Activated naive CD8-positive, alpha-beta T cell treated with anti-CD3 and anti-CD28 coated beads for 36 hours (primary cell): ENCODE measurements at regions not wholly inside any gene's neighbourhood (a gene's known extent, or its start where the extent isn't known, plus 50 kb on each side); places are given as distances from the start of the nearest gene placed in this dataset.

ENCODE experiments used
- DNase-seq: peaks from one replicate; pipeline ENCODE4 v3.0.0; 2021
- H3K27ac Mint-ChIP-seq: one replicate; pipeline ENCODE4 v1.8.0; 2022; ENCODE audit warnings: mild to moderate bottlenecking, moderate library complexity, mixed read lengths
- H3K27me3 Mint-ChIP-seq: one replicate; pipeline ENCODE4 v1.8.0; 2022; ENCODE audit warnings: mild to moderate bottlenecking, mixed read lengths
- H3K36me3 Mint-ChIP-seq: one replicate; pipeline ENCODE4 v1.8.0; 2021; ENCODE audit warnings: mild to moderate bottlenecking, mixed read lengths
- H3K4me1 Mint-ChIP-seq: one replicate; pipeline ENCODE4 v1.8.0; 2021; ENCODE audit warnings: mixed read lengths
- H3K4me3 Mint-ChIP-seq: one replicate; pipeline ENCODE4 v1.8.0; 2022; ENCODE audit warnings: mild to moderate bottlenecking, moderate library complexity, mixed read lengths
- H3K9me3 Mint-ChIP-seq: one replicate; pipeline ENCODE4 v1.8.0; 2022; ENCODE audit warnings: mixed read lengths

DNA sequence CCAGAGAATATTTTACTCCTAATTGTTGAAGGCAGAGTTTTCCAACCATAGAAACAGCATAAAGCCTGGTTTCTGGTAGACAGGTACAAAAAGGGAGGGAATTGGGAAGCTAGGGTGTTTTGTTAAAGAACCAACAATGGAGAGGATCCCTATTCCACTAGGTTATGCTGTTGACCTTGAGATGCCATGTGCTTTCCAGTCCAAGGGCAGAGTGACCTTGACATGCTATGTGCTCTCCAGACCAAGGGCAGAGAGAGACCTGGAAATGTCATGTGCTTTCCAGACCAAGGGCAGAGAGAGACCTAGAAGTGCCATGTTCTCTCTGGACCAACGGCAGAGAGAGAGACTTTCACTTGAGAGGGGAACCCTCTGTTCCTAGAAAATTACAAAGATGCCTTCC, 1043.8 kb upstream of the FBXO33 start:
- no peaks in the 10 kb centered on the region for H3K4me1 Mint-ChIP-seq
- no peak for DNase-seq
- H3K27ac Mint-ChIP-seq: no peak overlapping the region
- H3K9me3 Mint-ChIP-seq: peaks cover 17% of the 10 kb centered on the region
- peaks cover 3% of the 10 kb centered on the region for H3K36me3 Mint-ChIP-seq
- no peaks in the 10 kb centered on the region for H3K27me3 Mint-ChIP-seq
- H3K4me3 Mint-ChIP-seq: no peak overlapping the region

DNA sequence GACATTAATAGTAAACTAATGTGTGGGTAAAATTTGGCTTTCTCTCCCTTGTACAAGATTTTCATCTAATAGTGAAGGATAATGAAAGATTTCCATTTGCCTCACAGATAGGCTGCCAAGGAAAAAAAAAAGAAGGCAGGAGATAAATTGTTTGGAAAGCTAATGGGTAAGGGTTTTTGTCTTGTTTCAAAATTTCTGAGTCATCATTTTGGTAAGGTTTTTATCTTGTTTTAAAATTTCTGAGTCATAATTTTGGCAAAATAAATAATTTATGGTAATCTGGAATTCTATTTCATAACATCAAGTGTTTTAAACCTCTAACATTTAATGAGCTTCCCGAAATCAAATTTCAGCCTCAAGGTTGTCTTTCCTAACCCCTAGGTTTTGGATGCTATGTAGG, 1035.7 kb upstream of the FBXO33 start:
- H3K36me3 Mint-ChIP-seq: no peaks in the 10 kb centered on the region
- no peak for DNase-seq
- H3K27me3 Mint-ChIP-seq: no peaks in the 10 kb centered on the region
- H3K4me3 Mint-ChIP-seq: no peak overlapping the region
- peaks cover 16% of the 10 kb centered on the region for H3K9me3 Mint-ChIP-seq
- no peak overlapping the region for H3K27ac Mint-ChIP-seq
- H3K4me1 Mint-ChIP-seq: no peaks in the 10 kb centered on the region

DNA sequence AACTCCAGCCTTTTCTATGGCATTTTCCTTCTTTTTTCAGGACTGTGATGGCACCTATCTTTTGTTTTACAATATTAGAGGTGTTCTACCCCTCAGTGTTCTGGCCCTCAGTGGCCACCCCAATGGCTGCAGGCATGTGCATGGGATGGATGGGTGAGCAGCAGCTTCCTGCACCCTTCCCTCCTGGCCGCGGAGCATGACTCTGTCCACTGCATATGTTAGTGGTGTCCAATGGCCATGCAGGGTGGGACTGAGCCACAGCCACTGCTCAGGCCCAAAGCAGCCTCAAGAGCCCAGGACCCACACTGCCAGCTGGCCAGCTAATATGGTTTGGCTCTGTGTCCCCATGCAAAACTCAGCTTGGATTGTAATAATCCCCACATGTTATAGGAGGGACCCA, 1032.3 kb upstream of the FBXO33 start:
- Mint-ChIP-seq H3K9me3 (peaks cover 10% of the 10 kb centered on the region), H3K4me1 (no peaks in the 10 kb centered on the region), H3K27ac (no peak overlapping the region), H3K27me3 (no peaks in the 10 kb centered on the region), H3K36me3 (no peaks in the 10 kb centered on the region), H3K4me3 (no peak overlapping the region)
- no peak for DNase-seq

DNA sequence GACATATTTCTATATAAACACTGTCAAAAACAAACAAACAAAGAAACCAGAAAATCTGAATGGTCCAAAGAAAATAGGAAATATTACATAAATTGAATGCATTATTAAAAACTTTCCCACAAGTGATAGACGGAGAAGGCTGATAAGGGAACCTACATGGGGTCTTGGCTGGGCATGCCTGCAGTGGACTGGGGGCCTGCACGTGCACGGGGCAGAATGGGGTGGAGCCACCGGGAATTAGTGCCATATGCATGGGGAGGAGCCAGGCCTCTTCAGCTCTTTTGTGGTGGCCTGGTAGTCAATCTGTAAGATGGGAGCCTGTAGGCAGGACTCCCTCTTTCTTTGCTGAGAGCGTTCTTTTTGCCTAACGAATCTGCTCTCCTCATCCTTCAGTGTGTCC, 1031.7 kb upstream of the FBXO33 start:
- Mint-ChIP-seq H3K36me3 (no peaks in the 10 kb centered on the region), H3K27ac (no peak overlapping the region), H3K27me3 (no peaks in the 10 kb centered on the region), H3K4me1 (no peaks in the 10 kb centered on the region), H3K4me3 (no peak overlapping the region), H3K9me3 (peaks cover 7% of the 10 kb centered on the region)
- no peak for DNase-seq

DNA sequence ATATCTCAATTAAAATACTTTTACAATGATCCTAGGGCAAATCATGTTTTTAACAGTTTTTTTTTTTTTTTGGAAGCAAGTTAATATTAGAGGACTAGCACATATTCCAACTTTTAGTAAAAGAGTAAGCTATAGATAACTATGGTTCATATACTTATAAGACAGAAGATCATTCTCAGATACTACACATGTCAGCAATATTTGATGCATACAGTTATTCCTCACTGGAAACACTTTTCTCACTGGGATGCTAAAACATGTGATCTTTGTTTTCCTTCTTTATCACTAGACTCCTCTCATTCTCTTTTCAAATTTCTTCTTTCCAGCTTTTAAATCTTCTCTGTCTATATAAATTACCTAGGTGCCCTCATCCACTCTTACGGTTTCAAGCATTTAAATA, 1020.4 kb upstream of the FBXO33 start:
- Mint-ChIP-seq H3K27me3 (no peaks in the 10 kb centered on the region), H3K36me3 (no peaks in the 10 kb centered on the region), H3K4me1 (no peaks in the 10 kb centered on the region), H3K27ac (no peak overlapping the region), H3K9me3 (peaks cover 2% of the 10 kb centered on the region), H3K4me3 (no peak overlapping the region)
- DNase-seq: no peak

DNA sequence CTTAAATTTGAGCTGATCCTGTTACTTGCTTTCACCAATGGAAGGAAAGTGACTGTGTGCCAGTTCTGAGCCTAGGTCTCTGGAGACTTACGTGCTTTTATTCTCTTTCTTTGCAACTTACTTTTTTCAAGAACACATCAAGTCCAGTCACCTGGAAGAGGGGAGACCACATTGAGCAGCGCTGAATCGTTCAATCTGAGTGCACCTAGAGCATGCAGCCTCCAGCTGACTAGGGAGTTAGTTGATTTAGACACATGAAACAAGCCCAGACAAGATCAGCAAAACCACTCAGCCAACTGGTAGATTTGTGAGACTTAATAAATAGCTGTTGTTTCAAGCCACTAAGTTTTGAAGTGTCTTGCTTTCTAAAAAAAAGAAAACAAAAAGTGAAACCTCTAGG, 1014.8 kb upstream of the FBXO33 start:
- DNase-seq: no peak
- no peaks in the 10 kb centered on the region for H3K36me3 Mint-ChIP-seq
- no peaks in the 10 kb centered on the region for H3K9me3 Mint-ChIP-seq
- no peaks in the 10 kb centered on the region for H3K4me1 Mint-ChIP-seq
- no peaks in the 10 kb centered on the region for H3K27me3 Mint-ChIP-seq
- H3K27ac Mint-ChIP-seq: no peak overlapping the region
- H3K4me3 Mint-ChIP-seq: no peak overlapping the region

DNA sequence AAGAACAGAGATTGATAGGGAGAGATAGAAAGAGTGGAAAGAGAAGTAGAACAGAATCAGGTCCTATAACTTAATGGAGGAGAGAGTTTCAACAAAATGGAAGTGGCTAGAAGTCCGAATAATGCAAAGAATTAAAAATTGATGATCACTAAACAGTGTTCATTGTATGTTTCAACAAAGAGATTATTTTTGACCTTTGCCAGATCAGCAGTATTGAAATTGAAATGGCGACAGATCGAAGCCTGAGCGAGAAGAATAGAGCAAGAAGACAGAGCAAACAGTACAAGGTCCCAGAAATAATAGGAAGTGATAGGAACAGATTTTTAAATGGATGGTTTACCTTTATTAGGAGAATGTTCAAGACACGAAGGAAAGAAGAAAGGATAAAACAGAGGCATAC, 1012.8 kb upstream of the FBXO33 start:
- Mint-ChIP-seq H3K9me3 (no peaks in the 10 kb centered on the region), H3K4me1 (no peaks in the 10 kb centered on the region), H3K36me3 (no peaks in the 10 kb centered on the region), H3K4me3 (no peak overlapping the region), H3K27ac (no peak overlapping the region), H3K27me3 (no peaks in the 10 kb centered on the region)
- DNase-seq: no peak

DNA sequence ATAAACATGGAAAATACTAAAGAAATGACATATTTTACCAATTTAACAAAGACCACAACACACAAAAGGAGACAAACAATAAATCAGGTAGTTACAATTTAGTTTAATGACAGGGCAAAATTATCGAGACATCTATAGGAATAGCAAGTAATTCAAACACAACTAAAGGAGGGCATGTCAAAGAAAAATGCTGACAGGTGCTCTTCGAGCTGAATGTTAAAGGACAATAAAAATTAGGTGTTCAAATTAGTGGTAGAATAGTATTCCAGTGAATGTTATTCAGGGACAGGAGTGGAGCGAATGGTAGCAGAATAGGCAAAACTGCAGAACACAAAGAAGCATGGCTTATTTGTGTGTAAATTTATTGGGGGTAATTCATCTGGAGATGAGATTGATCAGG, 1004.3 kb upstream of the FBXO33 start:
- H3K27ac Mint-ChIP-seq: no peak overlapping the region

DNA sequence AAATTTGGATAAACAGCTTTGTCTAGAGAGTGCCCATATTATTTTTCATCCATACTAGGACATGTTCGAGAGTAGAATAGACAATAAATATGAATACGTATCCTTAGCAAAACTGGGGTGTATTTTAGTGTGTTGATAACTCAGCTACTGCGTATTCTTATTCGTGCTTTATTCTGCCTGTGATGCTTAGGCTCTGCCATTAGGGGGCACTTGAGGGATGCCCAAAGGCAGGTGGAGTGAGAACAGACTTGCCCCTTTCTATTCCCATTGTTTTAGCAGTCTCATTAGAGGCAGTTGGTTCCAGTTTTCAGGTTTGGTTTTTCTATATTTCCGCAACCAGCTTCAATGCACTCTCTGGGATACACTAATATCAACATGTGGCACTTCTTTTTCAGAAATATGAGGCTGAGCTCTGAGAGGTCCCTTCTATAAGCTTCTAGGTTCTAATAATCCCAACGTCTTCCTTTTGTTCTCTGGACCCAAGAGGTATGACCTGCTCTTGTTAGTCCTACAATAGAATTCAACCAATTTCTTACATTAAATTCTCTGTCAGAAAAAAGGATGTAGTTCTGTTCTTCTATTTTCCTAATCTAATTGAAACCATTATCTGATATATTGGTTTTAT, 985.7 kb upstream of the FBXO33 start:
- Mint-ChIP-seq H3K27ac (no peak overlapping the region), H3K9me3 (peaks cover 1% of the 10 kb centered on the region), H3K4me1 (no peaks in the 10 kb centered on the region), H3K36me3 (no peaks in the 10 kb centered on the region), H3K27me3 (no peaks in the 10 kb centered on the region), H3K4me3 (no peak overlapping the region)
- DNase-seq: peak; percentile 2

More for the DNA sequence above, 1004.3 kb upstream of the FBXO33 start:
- Mint-ChIP-seq H3K4me3 (no peak overlapping the region), H3K27me3 (no peaks in the 10 kb centered on the region), H3K4me1 (no peaks in the 10 kb centered on the region), H3K36me3 (no peaks in the 10 kb centered on the region), H3K9me3 (no peaks in the 10 kb centered on the region)
- no peak for DNase-seq

DNA sequence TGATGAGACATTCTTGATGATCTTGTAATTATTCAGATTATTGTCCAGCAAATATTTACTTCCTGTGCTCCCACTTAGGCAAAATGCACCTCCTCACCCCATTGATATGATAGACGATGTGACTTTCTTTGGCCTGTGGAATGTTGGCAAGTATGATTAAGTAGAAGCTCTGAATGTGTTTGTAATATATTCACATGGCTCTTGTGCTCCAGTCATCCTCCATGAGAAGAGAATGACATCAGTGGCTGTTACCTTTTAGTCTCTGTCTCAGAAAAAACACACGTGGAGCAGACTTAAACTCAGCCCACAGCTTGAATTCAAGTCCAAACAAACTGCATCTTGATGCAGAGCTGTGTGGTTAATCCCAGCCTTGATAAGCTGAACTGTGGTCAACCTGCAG, 984.3 kb upstream of the FBXO33 start:
- Mint-ChIP-seq H3K36me3 (no peaks in the 10 kb centered on the region), H3K27me3 (no peaks in the 10 kb centered on the region), H3K4me1 (no peaks in the 10 kb centered on the region), H3K27ac (no peak overlapping the region), H3K4me3 (no peak overlapping the region), H3K9me3 (no peaks in the 10 kb centered on the region)
- no peak for DNase-seq

DNA sequence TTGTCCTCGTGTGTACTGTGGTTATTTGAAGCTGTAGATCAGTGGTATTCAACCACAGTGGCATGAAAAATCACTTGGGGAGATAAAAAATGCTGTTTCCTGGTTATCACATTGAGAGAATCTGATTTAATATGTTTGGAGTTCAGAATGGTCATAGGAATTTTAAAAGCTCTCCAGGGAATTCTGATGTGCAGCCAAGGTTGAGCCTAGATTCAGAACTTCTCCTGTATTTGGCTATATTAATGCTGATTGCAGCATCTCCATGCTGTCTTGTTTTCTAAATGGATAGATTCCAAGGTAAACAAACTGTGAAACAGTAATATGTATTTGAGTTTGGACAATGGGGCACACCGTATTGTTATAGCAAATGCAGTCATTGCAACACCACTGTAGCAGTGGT, 982.2 kb upstream of the FBXO33 start:
- no peak overlapping the region for H3K4me3 Mint-ChIP-seq
- H3K27me3 Mint-ChIP-seq: no peaks in the 10 kb centered on the region
- H3K4me1 Mint-ChIP-seq: no peaks in the 10 kb centered on the region
- H3K9me3 Mint-ChIP-seq: peaks cover 3% of the 10 kb centered on the region
- DNase-seq: no peak
- no peak overlapping the region for H3K27ac Mint-ChIP-seq
- no peaks in the 10 kb centered on the region for H3K36me3 Mint-ChIP-seq

DNA sequence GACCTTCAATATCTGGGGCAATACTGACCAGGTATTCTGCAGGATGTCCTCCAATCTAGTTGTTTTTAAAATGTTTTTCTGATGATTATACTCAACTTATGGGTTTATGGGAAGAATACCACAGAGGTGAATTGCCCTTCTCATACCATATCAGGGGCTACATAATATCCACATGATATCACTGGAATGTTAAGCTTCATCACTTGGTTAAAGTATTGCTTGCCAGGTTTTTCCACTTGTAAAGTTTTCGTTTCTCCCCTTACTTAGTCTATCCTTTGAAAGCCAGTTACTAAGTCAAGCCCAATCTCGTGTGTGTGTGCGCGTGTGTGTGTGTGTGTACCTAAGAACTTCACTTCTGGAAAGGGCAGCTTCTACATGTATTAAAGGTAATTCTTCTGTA, 980.9 kb upstream of the FBXO33 start:
- H3K27ac Mint-ChIP-seq: no peak overlapping the region
- peaks cover 7% of the 10 kb centered on the region for H3K9me3 Mint-ChIP-seq
- peaks cover 1% of the 10 kb centered on the region for H3K36me3 Mint-ChIP-seq
- H3K27me3 Mint-ChIP-seq: no peaks in the 10 kb centered on the region
- no peak for DNase-seq
- H3K4me3 Mint-ChIP-seq: no peak overlapping the region
- no peaks in the 10 kb centered on the region for H3K4me1 Mint-ChIP-seq

DNA sequence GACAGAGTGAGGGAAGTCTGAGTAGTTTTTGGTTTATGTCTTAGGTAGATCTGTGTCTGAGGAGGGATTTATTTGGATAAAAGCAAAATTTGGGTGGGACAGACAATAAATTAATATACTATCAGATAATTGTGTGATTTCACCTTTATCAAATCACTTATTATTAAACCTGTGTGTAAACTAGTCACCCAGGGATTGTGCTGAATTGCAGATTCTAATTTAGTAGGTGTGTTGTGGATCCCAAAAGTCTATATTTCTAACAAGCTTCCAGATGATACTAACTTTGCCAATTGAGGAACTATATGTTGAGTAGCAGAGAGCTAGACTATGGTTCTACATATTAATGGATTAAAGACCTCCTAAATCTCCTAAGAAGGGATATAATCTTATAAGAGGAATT, 978.5 kb upstream of the FBXO33 start:
- H3K4me1 Mint-ChIP-seq: no peaks in the 10 kb centered on the region
- no peaks in the 10 kb centered on the region for H3K27me3 Mint-ChIP-seq
- no peak overlapping the region for H3K4me3 Mint-ChIP-seq
- DNase-seq: no peak
- H3K9me3 Mint-ChIP-seq: peaks cover 24% of the 10 kb centered on the region
- H3K36me3 Mint-ChIP-seq: peaks cover 1% of the 10 kb centered on the region
- no peak overlapping the region for H3K27ac Mint-ChIP-seq

DNA sequence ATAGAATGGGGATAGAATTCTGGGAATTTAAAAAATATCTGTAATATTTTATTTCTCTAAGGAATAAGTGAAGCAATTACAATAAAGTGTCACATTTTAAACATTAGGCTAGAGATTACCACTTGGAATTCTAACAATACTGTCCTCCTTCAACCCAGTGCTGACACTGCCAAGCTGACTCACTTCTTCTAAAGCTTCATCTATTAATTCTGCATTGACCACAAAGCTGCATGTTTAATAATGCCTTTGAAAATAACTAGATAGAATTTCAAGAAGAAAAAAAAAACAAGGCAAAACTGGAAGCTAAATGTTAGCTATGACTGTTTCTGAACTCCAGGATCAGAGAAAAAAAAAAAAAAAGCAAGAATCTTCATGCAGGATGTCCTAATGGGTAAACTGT, 970.7 kb upstream of the FBXO33 start:
- DNase-seq: no peak
- Mint-ChIP-seq H3K27ac (no peak overlapping the region), H3K4me3 (no peak overlapping the region), H3K36me3 (no peaks in the 10 kb centered on the region), H3K27me3 (no peaks in the 10 kb centered on the region), H3K4me1 (no peaks in the 10 kb centered on the region), H3K9me3 (peaks cover 18% of the 10 kb centered on the region)

DNA sequence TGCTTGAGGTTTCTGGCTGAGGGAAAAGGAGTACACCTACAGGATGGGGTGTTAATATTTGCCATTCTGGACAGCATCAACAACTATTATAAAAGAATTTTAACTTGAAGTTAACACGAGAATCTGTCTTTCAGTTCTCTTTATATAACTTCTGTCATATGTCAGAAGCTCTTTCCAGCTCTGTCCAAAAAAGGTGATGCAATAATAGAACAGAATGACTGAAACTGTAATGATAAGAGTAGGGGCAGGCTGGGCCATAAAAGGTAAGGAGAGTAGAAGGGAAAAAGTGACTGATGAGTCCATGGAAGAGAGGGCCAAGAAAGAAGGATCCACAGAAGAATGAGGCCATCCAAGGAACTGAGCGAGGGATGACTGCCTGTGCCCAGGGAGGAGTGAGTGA, 966.7 kb upstream of the FBXO33 start:
- no peaks in the 10 kb centered on the region for H3K36me3 Mint-ChIP-seq
- H3K4me1 Mint-ChIP-seq: no peaks in the 10 kb centered on the region
- H3K9me3 Mint-ChIP-seq: no peaks in the 10 kb centered on the region
- H3K27me3 Mint-ChIP-seq: no peaks in the 10 kb centered on the region
- H3K27ac Mint-ChIP-seq: no peak overlapping the region
- no peak overlapping the region for H3K4me3 Mint-ChIP-seq
- DNase-seq: no peak

DNA sequence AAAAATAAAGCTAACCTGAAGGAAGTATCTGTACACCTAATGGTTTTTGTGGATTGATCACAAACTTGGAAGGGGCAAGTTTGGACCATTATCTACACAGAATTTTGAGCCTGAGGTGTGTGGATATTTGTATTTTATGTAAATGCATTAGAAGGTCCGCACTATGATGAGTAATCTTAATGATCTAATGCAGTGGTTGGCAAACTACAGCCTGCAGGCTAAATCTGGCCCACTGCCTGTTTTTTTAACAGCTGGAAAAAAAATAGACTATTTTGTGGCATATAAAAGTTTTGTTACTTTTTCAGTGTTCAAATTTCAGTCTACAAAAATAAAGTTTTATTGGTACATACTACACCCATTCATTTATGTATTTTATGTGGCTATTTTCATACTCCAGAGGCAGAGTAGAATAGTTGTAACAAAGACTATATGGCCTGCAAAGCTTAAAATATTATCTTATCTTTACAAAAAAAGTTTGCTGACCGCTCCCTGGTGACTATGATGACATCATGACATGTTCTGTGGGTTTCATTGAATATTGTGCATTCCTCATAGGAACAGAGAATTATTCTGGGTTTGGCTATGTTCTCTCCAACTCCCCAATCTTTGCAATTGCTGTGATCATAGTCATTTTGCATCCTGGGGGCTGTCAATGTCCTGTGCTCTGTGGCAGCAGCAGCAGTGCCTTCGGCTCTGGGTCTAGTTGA, 962.6 kb upstream of the FBXO33 start:
- no peaks in the 10 kb centered on the region for H3K9me3 Mint-ChIP-seq
- no peak overlapping the region for H3K27ac Mint-ChIP-seq
- no peaks in the 10 kb centered on the region for H3K4me1 Mint-ChIP-seq
- no peaks in the 10 kb centered on the region for H3K36me3 Mint-ChIP-seq
- no peaks in the 10 kb centered on the region for H3K27me3 Mint-ChIP-seq
- no peak for DNase-seq
- no peak overlapping the region for H3K4me3 Mint-ChIP-seq
